NCI-H2227 (cell line): ENCODE measurements at regions not wholly inside any gene's neighbourhood (a gene's known extent, or its start where the extent isn't known, plus 50 kb on each side); places are given as distances from the start of the nearest gene placed in this dataset.

Experiments
- DNase-seq: peaks from one replicate; lab custom pipeline; 2025; ENCODE audit not compliant: unreplicated experiment; lab: John Stamatoyannopoulos, UW

DNA sequence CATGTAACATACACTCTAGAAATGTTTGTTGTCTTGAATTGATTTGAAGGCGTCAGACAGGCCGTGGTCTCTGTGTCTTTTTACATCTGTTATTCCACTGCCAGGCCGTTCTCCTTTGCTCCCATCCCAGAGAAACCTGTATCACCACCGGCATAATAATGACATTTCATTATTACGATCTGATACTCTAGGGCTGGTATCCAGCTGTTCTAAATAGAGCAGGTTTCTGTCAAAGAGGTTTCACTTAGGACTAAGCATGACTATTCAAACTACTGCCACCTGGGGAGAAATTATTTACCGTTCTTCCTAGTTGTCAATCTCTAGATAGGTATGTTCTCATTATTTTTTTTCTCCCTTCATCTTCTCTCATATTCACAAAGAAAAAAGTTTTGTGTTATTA is 1016.2 kb upstream of the EEF2KMT start:
- DNase-seq = peak; percentile 25

DNA sequence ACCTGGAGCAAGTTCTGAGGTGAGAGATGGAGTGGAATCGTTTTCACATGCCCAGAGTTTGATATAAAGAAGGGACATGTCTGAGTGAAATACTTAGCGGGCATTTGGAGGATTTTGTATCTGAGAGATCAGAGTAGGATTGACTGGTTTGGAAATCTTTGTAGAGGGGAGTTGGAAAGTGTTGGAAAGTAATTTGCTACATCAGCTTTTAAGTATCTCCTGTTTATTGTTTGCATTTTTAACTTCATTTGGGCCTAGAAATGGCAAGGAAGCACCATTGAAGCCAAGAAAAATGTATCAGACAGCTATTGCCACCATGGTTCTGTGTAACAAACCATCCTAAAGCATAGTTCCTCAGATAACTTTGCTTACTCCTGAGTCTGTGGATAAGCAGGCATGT is 1015.1 kb upstream of the EEF2KMT start:
- no peak for DNase-seq

- no peak for DNase-seq
These were observed 1013.8 kb upstream of the EEF2KMT start for GRCh38 chr16:6111390-6111789.

DNA sequence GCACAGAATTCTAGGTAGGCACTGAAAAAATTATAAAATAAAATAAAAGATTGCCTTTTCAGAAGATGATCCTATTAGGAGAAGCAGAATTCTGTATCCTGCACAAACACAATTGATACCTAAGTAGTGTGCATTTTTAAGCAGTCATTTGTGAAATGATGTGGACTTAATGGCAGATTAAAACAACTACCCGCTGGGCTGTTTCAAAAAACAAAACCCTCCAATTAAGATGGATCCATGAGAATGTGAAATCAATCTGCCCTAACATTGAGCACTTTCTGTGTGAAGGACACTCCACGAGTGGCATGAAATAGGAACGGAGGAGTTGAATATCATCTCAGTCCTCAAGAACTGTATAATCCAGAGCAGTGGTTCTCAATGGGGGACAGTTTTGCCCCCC is 1012.8 kb upstream of the EEF2KMT start:
- no peak for DNase-seq

GRCh38 chr16:6106061-6106460 is 1008.5 kb upstream of the EEF2KMT start:
- DNase-seq = no peak

DNA sequence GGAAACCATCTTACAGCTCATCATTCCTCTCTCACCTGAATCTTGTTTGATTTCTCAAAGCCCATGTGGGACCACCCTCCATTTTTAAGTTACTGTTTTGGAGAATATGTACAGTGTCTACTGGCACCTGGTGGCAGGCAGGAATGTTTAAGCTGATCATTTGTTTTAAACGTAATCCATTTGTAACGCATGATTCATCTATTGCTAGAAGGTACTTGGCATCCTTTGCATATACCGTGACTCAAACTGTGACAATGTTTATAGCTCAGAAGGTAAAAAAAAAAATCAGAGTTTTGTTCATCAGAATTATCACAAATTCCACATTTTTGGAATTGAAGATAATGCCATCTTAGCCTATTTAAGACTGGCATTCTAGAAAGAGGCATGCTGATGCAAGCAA is 1007.5 kb upstream of the EEF2KMT start:
- DNase-seq = no peak

DNA sequence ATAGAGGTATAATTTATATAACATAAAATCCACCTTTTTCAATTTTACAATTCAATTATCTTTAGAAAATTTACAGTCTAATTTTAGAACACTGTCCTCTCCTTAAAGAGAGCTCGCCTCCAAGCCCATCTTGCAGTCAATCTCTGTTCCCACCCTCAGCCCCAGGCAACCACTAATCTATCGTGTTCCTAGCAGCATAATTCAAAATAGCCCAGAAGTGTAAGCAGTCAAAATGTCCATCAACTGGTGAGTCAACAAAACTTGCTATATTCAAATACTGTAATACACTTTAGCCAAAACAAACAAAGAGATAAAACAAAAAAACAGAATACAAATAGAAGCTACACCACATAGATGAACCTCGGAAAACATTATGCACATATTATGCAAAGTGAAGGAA is 1006.8 kb upstream of the EEF2KMT start:
- DNase-seq = no peak

- DNase-seq = no peak
These were observed 1006.0 kb upstream of the EEF2KMT start for GRCh38 chr16:6103561-6103960.

DNA sequence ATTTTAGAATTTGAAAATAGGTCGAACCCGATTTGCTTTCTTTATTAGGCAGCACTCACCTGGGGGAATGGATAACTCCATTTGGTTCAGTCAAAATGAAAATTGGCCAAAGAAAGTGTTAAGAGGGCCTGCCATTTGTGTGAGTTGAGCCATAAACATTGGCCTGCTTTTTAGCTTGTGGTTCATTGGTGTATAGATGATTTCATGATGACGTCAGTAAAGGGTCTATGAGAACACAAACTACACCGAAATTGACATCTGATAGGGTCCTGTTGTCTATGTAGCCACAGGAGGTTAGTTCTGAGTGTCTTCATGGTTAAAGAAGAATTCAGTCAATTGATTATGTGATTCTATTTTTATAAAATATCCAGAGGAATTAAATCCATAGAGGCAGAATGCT is 1001.5 kb upstream of the EEF2KMT start:
- no peak for DNase-seq

GRCh38 chr16:6096931-6097670 is 999.5 kb upstream of the EEF2KMT start:
- no peak for DNase-seq

- no peak for DNase-seq
These were observed 997.8 kb upstream of the EEF2KMT start for GRCh38 chr16:6095414-6095813.

GRCh38 chr16:6091021-6091420 is 993.4 kb upstream of the EEF2KMT start:
- DNase-seq = no peak

DNA sequence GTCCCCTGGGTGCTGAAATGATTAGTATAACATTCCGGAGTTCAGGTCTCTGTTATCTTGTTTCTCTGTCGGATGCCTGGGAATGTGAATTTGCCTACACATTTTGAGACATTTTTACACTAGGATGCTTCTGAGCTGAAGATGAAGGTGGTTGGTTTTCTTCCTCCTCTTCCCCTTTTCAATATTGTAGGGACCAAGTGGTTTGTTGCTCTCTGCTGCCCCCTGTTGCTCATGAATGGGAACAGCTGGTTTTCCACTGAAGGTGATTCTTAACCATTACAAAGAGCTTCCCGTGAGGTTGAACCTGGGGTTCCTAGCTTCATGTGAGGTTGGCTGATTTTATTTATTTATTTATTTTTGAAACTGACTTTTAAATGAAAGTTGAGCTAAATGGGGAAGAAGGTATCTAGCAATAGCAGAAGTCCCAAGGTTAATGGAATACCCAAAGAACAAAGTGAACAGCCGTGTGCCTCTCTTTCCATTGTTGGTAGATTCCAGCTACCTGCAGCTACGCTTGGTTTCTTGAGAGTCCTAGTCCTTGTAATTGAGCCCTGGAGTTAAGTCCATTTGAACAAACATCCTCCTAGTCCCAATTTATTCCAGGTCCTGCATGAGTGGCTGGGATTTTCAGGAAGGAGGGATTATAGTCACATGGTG is 983.9 kb upstream of the EEF2KMT start:
- DNase-seq = peak; percentile 73

GRCh38 chr16:6076631-6077030 is 979.0 kb upstream of the EEF2KMT start:
- no peak for DNase-seq

DNA sequence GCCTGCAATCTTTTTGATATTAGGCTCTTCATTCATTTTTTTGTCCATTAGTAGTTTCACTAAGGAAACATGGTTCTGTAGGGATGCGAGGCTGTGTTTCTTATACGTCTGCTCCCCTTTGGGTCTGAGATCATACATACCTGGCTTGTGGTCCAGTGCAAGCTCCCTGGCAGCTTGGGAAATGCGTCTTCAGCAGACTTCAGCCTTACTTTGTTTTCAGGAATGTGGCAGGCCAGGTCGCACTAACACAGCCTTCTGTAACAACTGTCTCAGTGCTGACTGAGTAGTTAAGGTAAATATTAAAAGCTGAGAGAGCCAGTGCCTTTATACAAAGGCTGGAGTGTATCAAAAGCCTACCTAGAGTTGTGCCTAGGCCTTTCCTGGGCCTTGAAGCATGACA is 970.5 kb upstream of the EEF2KMT start:
- no peak for DNase-seq

DNA sequence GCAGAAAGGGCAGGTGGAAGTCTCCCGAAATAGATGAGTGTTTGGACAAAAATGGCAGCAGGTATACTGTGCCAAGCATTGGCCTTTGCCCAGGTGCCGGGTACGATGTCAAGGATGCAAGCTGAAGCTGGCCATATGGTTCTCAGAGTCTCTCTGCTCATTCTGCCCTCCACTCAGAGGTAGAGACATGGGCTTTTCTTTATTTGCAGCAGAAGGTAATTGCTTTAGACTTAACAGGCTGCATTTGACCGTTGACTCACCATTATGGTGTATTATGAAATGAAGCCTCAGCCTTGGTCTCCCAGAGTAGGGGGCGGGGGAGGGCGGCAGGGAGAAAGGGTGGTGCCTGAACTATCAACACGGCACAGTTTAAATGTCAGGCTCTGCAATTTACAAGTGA is 969.1 kb upstream of the EEF2KMT start:
- DNase-seq = peak; percentile 88

GRCh38 chr16:6063526-6063925 is 965.9 kb upstream of the EEF2KMT start:
- peak; percentile 15 for DNase-seq

- DNase-seq = peak; percentile 40
These were observed 962.1 kb upstream of the EEF2KMT start for GRCh38 chr16:6059671-6060070.

DNA sequence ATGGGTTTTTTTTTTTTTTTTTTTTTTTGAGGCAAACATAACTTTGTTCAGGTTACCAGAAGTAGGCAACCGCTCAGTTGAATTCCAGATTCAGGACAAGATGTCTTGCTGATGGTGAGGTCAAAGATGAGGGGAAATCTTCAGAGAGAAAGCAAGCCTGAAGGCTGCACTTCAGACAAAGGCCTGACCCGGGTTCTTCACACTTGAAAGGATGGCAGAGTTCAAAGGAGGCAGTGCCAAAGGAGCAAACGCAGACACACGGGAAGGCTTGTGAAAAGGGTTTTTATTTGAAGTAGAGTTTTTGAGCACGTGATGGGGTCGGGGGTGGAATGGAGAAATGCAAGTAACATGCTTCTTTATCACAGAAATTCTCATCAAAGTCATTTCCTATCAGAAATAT is 960.2 kb upstream of the EEF2KMT start:
- DNase-seq = no peak

- DNase-seq = no peak
These were observed 950.4 kb upstream of the EEF2KMT start for GRCh38 chr16:6048017-6048416.

- no peak for DNase-seq
These were observed 949.7 kb upstream of the EEF2KMT start for GRCh38 chr16:6047325-6047724.

DNA sequence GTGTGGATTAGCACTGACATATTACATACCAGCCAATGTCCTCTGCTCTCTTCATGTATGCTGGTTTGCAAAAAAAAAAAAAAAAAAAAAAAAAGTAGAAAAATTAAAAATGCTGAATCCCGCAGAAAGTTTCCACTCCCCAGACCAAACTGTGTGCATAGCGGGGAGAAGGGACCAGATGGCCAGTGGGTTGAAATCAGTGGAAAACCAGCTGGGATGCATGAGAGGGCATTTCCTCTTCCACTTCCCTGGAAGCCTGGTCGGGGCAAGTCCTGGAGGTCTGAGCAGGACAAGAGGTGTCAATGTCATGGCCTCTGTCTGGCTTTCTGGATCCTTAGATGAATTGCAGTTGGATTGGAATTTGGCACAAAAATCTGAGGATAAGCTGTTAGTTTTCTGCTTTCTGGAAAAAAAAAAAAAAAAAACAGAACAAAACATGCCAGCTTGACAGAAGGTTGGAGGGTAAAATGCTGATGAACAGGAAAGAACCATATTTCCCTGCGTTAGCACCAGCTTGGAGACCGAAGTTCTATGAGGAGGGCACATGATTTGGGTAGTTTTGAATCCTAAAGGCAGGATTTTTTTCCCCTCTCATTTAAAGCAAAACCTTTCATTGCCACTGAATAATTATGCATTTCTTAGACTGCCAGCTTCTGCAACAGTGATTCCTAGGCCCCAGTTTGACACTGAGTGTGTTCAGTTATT is 941.5 kb upstream of the EEF2KMT start:
- no peak for DNase-seq
